GM12872 (cell line): ENCODE measurements at regions not wholly inside any gene's neighbourhood (a gene's known extent, or its start where the extent isn't known, plus 50 kb on each side); places are given as distances from the start of the nearest gene placed in this dataset.

Experiments
- TF ChIP-seq, protein P1 (sequence below): IDR thresholded peaks from 3 replicates; pipeline ENCODE4 v1.5.1; 2011; ENCODE audit warnings: low read depth, mild to moderate bottlenecking, low read length, moderate library complexity; ENCODE audit not compliant: insufficient read depth

DNA sequence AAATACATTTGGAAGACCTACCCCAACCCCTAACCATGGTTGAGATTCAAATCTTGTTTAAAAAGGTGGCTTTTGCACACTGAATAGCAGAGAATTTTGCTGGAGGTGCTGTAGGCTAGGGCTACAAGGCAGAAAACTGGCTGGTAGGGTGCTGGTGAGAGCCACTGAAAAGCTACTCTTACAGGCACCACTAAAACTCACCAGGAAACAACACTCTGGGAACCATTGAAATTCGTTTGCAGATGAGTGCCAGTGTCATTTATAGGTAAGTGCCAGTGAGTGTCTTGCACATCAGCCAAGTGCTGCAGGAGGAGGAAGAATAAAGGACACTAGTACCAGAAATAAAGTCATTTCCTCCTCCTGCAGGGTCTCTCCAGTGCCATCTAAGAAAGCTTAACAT lies 610.2 kb downstream of the ZNF385D start:
- TF ChIP-seq, protein P1, sequence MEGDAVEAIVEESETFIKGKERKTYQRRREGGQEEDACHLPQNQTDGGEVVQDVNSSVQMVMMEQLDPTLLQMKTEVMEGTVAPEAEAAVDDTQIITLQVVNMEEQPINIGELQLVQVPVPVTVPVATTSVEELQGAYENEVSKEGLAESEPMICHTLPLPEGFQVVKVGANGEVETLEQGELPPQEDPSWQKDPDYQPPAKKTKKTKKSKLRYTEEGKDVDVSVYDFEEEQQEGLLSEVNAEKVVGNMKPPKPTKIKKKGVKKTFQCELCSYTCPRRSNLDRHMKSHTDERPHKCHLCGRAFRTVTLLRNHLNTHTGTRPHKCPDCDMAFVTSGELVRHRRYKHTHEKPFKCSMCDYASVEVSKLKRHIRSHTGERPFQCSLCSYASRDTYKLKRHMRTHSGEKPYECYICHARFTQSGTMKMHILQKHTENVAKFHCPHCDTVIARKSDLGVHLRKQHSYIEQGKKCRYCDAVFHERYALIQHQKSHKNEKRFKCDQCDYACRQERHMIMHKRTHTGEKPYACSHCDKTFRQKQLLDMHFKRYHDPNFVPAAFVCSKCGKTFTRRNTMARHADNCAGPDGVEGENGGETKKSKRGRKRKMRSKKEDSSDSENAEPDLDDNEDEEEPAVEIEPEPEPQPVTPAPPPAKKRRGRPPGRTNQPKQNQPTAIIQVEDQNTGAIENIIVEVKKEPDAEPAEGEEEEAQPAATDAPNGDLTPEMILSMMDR, result no peak

DNA sequence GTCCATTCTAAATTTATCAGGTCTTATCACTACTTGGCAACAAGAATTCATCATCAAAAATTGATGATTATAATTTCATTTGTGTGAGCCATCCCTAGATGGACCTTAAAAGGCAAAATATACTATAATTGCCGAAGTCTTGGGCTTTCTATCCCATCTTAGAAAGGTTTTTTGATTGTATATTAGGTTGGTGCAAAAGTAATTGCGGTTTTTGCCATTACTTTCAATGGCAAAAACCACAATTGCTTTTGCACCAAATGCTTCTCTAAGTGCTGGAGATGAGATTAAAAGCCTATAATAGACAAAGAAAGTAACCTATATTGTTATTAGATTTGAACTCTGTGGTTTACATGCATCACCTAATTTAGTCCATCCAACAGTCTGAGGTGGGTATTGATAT lies 612.9 kb downstream of the ZNF385D start:
- TF ChIP-seq, protein P1, result no peak

DNA sequence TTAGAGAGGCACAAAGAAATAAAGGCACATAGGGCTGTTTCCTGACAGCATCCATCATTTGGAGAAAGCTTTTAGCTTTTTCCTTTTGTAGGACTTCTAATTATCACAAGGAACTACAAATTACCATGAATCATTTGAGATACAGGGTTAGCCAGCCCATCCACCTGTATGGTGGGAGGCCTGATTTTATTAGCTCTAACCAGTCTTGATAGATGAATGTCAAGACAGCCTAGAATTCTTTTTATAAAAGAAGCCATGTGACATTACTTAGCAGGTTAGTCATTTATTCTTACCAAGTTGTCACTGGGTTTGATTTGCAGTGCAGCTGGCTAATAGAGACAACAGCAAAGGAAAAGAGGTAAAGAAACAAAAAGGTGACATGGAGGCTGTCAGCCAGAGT lies 618.1 kb downstream of the ZNF385D start:
- TF ChIP-seq, protein P1, result no peak

DNA sequence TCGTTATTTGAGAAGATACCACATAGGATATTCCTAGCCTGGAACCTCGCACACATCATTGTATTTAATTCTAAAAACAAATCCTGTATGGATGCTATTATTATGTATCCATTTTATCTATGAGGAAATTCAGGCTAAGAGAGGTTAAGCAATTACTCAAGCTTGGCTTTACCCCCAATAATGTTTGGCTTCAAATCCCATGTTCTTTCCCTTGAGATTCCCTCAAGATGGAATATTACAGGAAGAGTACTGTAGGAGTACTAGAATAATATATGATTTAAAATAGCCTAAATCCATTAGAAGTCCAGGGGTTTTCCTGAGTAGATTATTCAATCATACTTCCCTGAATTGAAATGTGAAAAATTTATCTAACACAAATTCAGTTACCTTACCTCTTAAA lies 630.2 kb downstream of the ZNF385D start:
- TF ChIP-seq, protein P1, result no peak

DNA sequence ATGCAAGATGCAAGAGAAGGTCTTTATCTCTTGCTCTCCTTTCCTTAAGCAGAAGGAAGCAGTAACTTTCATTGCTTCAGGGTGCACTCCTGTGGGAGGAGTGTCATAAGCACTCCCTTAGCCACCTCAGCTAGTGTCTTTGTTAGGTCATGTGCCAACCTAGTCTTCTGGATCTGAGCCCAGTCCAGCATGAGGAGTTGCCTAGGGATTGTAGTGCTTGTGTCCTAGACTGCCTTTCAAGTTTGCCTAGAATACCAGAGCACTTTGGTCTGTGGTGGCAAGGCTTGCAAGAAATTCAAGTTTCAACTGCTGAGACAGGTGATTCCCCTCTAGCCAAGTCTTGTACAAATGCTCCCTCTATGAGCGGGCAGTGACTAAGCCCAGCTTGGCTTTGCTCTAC lies 633.6 kb downstream of the ZNF385D start:
- TF ChIP-seq, protein P1, result no peak

DNA sequence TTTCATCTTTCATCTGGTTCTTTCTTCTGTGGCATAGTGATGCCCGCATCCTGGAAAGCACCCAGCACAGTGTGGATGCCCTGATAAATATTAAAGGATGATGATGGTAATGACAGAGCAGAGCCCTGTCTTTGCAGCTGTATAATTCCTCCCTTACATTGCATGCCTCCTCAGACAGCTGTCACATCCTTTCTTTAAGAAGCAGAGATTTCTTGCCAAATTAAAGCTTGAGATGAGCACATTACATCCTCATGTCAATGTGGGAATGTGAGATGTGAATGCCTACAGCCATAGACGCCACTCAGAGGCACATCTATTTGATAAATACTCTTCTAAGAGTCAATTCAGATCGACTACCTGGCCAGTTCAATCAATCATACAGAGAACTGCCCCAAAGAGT lies 642.0 kb downstream of the ZNF385D start:
- TF ChIP-seq, protein P1, result no peak

DNA sequence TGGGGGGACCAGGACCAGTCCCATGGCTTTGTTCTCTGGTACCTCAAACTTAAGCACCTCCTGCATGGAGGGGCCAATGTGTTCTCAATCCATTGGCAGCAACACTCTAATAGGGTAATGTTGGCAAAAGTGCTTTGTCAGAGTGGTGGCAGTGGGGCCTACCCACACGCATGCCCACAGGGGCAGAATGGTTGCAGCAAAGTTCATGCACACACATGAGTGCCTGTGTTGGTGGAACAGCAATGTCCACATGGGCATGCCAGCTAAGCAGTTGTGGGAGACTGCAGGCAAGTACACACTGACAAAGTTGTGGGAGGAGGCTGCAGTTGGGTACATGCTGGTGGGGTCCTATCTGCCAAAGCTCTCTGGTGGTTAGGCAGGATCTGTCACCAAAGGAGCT lies 645.2 kb downstream of the ZNF385D start:
- TF ChIP-seq, protein P1, result no peak
